ENCODE measurements at regions not wholly inside any gene's neighbourhood (a gene's known extent, or its start where the extent isn't known, plus 50 kb on each side); places are given as distances from the start of the nearest gene placed in this dataset.

GRCh38 chr7:136807598-136807997 is 60.9 kb upstream of the CHRM2 start:
- TF ChIP-seq CTCF (IDR thresholded peaks at IDR 0.05; ENCODE audit: insufficient read depth, missing control alignments), result peak; percentile 13
- no peak for FAIRE-seq
- no peak for DNase-seq (ENCODE audit: insufficient read length, low spot score)

GRCh38 chr7:136803028-136803427 is 65.4 kb upstream of the CHRM2 start:
- no peak for FAIRE-seq
- TF ChIP-seq CTCF (IDR thresholded peaks at IDR 0.05; ENCODE audit: insufficient read depth, missing control alignments), result no peak
- no peak for DNase-seq (ENCODE audit: insufficient read length, low spot score)

- DNase-seq (ENCODE audit: insufficient read length, low spot score), result no peak
- no peak for FAIRE-seq
- TF ChIP-seq CTCF (IDR thresholded peaks at IDR 0.05; ENCODE audit: insufficient read depth, missing control alignments), result no peak
Observed at GRCh38 chr7:136783934-136784333, 84.5 kb upstream of the CHRM2 start.

GRCh38 chr7:136741941-136742340 is 126.5 kb upstream of the CHRM2 start:
- DNase-seq (ENCODE audit: insufficient read length, low spot score) (no peak), FAIRE-seq (no peak)

GRCh38 chr7:136728945-136729344 is 139.5 kb upstream of the CHRM2 start:
- DNase-seq (ENCODE audit: insufficient read length, low spot score) (no peak), FAIRE-seq (no peak)
- no peak for TF ChIP-seq CTCF (IDR thresholded peaks at IDR 0.05; ENCODE audit: insufficient read depth, missing control alignments)

More at GRCh38 chr7:136741941-136742340, 126.5 kb upstream of the CHRM2 start:
- no peak for TF ChIP-seq CTCF (IDR thresholded peaks at IDR 0.05; ENCODE audit: insufficient read depth, missing control alignments)

- DNase-seq (ENCODE audit: insufficient read length, low spot score) (no peak), FAIRE-seq (no peak)
- no peak for TF ChIP-seq CTCF (IDR thresholded peaks at IDR 0.05; ENCODE audit: insufficient read depth, missing control alignments)
Observed at GRCh38 chr7:136726460-136726859, 142.0 kb upstream of the CHRM2 start.

- no peak for FAIRE-seq
Observed at GRCh38 chr7:136717910-136718557, 150.4 kb upstream of the CHRM2 start.

More at GRCh38 chr7:136717910-136718557, 150.4 kb upstream of the CHRM2 start:
- no peak for DNase-seq (ENCODE audit: insufficient read length, low spot score)
- TF ChIP-seq CTCF (IDR thresholded peaks at IDR 0.05; ENCODE audit: insufficient read depth, missing control alignments), result no peak

Data from D721Med (cell line).